Body of pancreas (tissue), 4 donors: ENCODE measurements at regions not wholly inside any gene's neighbourhood (a gene's known extent, or its start where the extent isn't known, plus 50 kb on each side); places are given as distances from the start of the nearest gene placed in this dataset.

Experiments
- ATAC-seq: fragments of 150-250 bp; one replicate; pipeline ENCODE4 v1.9.1; 2016
- DNase-seq, 4 donors: peaks; one replicate each; pipeline ENCODE4 v3.0.0-alpha.2; 2019
- H3K27ac ChIP-seq, 4 donors: fragments of 200-600 bp; sonication (generic); 1 replicate in 3 of 4; 2 replicates in 1 of 4; pipeline versions ENCODE4 v1.5.1 to v1.6.1; 2016 to 2019; ENCODE audit warnings: mild to moderate bottlenecking in 1 of 4, mixed read lengths in 1 of 4, moderate library complexity in 1 of 4
- H3K27me3 ChIP-seq, 2 donors: fragments of 200-600 bp; sonication (generic); one replicate each; pipeline ENCODE4 v1.6.0; 2016; ENCODE audit warnings: mild to moderate bottlenecking in 1 of 2
- H3K36me3 ChIP-seq, 2 donors: fragments of 200-600 bp; sonication (generic); replicated peaks in 1 of 2; 2 replicates each; pipeline ENCODE4 v1.5.1; 2016; ENCODE audit warnings: low read depth in 2 of 2; ENCODE audit not compliant: insufficient read depth in 1 of 2
- H3K4me1 ChIP-seq: fragments of 200-600 bp; sonication (generic); one replicate; pipeline ENCODE4 v1.6.0; 2016
- H3K4me3 ChIP-seq, 2 donors: fragments of 200-600 bp; sonication (generic); 1 replicate in 1 of 2; 2 replicates in 1 of 2; pipeline ENCODE4 v1.5.1; 2016 to 2019
- H3K9me3 ChIP-seq, 3 donors: fragments of 200-600 bp; sonication (generic); 1 replicate in 2 of 3; 2 replicates in 1 of 3; pipeline ENCODE4 v1.5.1; 2016
- POLR2A ChIP-seq, 3 donors: fragments of 450-650 bp; IDR thresholded peaks; one replicate each; pipeline ENCODE4 v1.6.1; 2016; ENCODE audit warnings: antibody characterized with exemption in 3 of 3, mild to moderate bottlenecking in 2 of 3
- WGBS, 2 donors: methylation state at CpG; one replicate each; pipeline ENCODE4 v1.1.5; 2017; 5-methylcytosine and 5-hydroxymethylcytosine counted together
- intact Hi-C: fragments of 100-400 bp; cut with DNase I; formaldehyde crosslinking; loops from one replicate; pipeline ENCODE4 v1.15.1; 2023
- TF ChIP-seq, protein P1 (sequence below), 7 experiments: fragments of 450-650 bp in 4 of 7; fragments of 200-600 bp in 3 of 7; sonication (generic) in 3 of 7; IDR thresholded peaks; one replicate each; pipeline ENCODE4 v1.5.1; 2016 to 2019; ENCODE audit warnings: antibody characterized with exemption in 7 of 7

DNA sequence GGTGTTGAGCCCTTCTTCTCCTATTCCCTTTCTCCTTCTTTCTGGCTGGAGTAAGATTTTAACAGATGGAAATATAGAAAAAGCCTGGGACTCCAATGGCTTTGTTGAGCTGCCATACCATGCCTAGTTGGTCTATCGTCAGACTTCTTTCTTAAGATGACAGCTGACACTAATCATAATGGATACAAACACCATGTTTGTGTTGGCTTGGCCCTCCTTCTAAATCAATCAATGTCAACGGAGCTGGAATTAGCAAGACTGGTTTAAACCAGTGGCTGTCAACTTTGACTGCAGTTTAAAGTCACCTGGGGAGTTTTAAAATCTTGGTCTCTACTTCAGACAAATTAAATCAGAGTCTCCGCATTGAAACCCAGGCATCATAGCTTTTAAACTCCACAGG is 264.5 kb upstream of the PRR16 start:
- Histone ChIP-seq H3K27ac (no peak overlapping the region), H3K36me3 (no peaks in the 10 kb centered on the region), H3K9me3 (no peaks in the 10 kb centered on the region), H3K4me3 (no peak overlapping the region), H3K27me3 (no peaks in the 10 kb centered on the region), H3K4me1 (no peaks in the 10 kb centered on the region)
- intact Hi-C loops = no loop called here
- DNase-seq (no peak), ATAC-seq (no peak)
- 12 to 38% methylated on average over 3 of the region's 3 CpGs for WGBS, 2 donors
- TF ChIP-seq, protein P1, sequence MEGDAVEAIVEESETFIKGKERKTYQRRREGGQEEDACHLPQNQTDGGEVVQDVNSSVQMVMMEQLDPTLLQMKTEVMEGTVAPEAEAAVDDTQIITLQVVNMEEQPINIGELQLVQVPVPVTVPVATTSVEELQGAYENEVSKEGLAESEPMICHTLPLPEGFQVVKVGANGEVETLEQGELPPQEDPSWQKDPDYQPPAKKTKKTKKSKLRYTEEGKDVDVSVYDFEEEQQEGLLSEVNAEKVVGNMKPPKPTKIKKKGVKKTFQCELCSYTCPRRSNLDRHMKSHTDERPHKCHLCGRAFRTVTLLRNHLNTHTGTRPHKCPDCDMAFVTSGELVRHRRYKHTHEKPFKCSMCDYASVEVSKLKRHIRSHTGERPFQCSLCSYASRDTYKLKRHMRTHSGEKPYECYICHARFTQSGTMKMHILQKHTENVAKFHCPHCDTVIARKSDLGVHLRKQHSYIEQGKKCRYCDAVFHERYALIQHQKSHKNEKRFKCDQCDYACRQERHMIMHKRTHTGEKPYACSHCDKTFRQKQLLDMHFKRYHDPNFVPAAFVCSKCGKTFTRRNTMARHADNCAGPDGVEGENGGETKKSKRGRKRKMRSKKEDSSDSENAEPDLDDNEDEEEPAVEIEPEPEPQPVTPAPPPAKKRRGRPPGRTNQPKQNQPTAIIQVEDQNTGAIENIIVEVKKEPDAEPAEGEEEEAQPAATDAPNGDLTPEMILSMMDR (IDR thresholded peaks at IDR 0.05) = no peak
- TF ChIP-seq POLR2A (IDR thresholded peaks at IDR 0.05) = no peak

GRCh38 chr5:120207129-120207528 is 257.0 kb upstream of the PRR16 start:
- Histone ChIP-seq H3K27me3 (no peaks in the 10 kb centered on the region), H3K9me3 (no peaks in the 10 kb centered on the region), H3K4me1 (no peaks in the 10 kb centered on the region), H3K4me3 (no peak overlapping the region), H3K27ac (no peak overlapping the region), H3K36me3 (no peaks in the 10 kb centered on the region)
- intact Hi-C loops = no loop called here
- ATAC-seq (no peak), DNase-seq (no peak)
- TF ChIP-seq, protein P1 (IDR thresholded peaks at IDR 0.05) = no peak
- TF ChIP-seq POLR2A (IDR thresholded peaks at IDR 0.05) = no peak

DNA sequence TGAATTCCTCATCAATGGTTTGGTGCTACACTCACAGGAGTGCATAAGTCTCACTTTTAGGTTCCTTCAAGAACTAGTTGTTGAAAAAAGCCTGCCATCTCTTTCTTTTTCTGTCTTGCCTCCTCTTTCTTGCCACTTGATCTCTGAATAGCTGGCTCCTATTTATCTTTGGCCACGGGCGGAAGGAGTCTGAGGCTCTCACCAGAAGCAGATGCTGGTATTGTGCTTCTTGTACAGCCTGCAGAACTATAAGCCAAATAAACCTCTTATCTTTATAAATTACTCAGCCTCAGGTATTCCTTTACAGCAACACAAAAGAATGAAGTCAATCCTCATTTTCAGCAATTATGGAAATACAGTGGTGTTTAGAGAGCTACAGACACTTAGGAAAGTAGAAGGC is 247.1 kb upstream of the PRR16 start:
- H3K27ac ChIP-seq = no peak overlapping the region
- WGBS, 2 donors = 69 to 77% methylated on average over 2 of the region's 2 CpGs
- no peak overlapping the region for H3K4me3 ChIP-seq
- H3K36me3 ChIP-seq = no peaks in the 10 kb centered on the region
- DNase-seq (no peak), ATAC-seq (no peak)
- H3K4me1 ChIP-seq = no peaks in the 10 kb centered on the region
- no peak for TF ChIP-seq POLR2A (IDR thresholded peaks at IDR 0.05)
- TF ChIP-seq, protein P1 (IDR thresholded peaks at IDR 0.05) = no peak
- intact Hi-C loops = no loop called here
- H3K9me3 ChIP-seq = no peaks in the 10 kb centered on the region
- no peaks in the 10 kb centered on the region for H3K27me3 ChIP-seq

DNA sequence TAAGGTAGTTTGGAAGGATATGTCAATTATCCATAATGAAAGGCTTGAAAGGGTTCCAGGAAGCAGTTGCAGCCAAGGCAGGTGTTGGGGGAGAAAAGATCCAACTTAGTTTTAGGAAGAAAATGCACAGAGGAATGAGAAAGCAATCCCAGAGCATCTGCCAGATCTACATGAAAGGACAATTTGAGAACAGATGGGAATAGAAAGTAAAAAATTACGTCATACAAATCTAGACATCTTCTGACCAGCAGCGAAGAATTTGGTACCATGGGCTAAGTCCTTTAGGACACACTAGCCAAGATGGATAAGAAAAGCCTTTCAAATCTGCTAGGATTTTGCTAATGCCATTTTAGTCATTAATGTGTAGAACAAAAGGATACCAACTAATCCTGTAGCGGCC is 244.1 kb upstream of the PRR16 start:
- ATAC-seq (no peak), DNase-seq (no peak)
- Histone ChIP-seq H3K4me3 (no peak overlapping the region), H3K27me3 (no peaks in the 10 kb centered on the region), H3K27ac (no peak overlapping the region), H3K36me3 (no peaks in the 10 kb centered on the region), H3K9me3 (no peaks in the 10 kb centered on the region), H3K4me1 (no peaks in the 10 kb centered on the region)
- intact Hi-C loops = no loop called here
- 78 to 91% methylated on average over 3 of the region's 3 CpGs for WGBS, 2 donors
- TF ChIP-seq POLR2A (IDR thresholded peaks at IDR 0.05) = no peak
- TF ChIP-seq, protein P1 (IDR thresholded peaks at IDR 0.05) = no peak

DNA sequence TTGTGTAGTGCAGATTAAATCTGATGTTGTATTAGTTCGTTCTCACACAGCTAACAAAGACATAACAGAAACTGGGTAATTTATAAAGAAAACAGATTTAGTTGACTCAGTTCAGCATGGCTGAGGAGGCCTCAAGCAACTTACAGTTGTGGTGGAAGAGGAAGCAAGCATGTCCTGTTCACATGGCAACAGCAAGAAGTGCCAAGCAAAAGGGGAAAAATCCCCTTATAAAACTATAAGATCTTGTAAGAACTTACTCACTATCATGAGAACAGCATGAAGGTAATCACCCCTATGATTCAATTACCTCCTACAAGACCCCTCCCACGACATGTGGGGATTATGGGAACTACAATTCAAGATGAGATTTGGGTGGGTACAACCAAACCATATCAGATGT is 238.6 kb upstream of the PRR16 start:
- WGBS, 2 donors = 39 to 51% methylated on average over 2 of the region's 2 CpGs
- no peaks in the 10 kb centered on the region for H3K27me3 ChIP-seq
- intact Hi-C loops = no loop called here
- no peak overlapping the region for H3K27ac ChIP-seq
- H3K36me3 ChIP-seq = no peaks in the 10 kb centered on the region
- ATAC-seq = no peak
- no peak overlapping the region for H3K4me3 ChIP-seq
- H3K4me1 ChIP-seq = no peaks in the 10 kb centered on the region
- TF ChIP-seq, protein P1 (IDR thresholded peaks at IDR 0.05) = no peak
- TF ChIP-seq POLR2A (IDR thresholded peaks at IDR 0.05) = no peak
- no peak for DNase-seq
- H3K9me3 ChIP-seq = no peaks in the 10 kb centered on the region
